ENCODE measurements at regions not wholly inside any gene's neighbourhood (a gene's known extent, or its start where the extent isn't known, plus 50 kb on each side); places are given as distances from the start of the nearest gene placed in this dataset.

- no peak for TF ChIP-seq CTCF (IDR thresholded peaks at IDR 0.05 in 4 of 5, conservative IDR thresholded peaks at IDR 0.05 in 1 of 5)
- TF ChIP-seq POLR2A (IDR thresholded peaks at IDR 0.05) = no peak
These were observed 162.6 kb downstream of the OAT start for GRCh38 chr10:124256151-124256550.

All from gastrocnemius medialis (tissue), 4 donors.